ENCODE measurements at regions not wholly inside any gene's neighbourhood (a gene's known extent, or its start where the extent isn't known, plus 50 kb on each side); places are given as distances from the start of the nearest gene placed in this dataset.

DNA sequence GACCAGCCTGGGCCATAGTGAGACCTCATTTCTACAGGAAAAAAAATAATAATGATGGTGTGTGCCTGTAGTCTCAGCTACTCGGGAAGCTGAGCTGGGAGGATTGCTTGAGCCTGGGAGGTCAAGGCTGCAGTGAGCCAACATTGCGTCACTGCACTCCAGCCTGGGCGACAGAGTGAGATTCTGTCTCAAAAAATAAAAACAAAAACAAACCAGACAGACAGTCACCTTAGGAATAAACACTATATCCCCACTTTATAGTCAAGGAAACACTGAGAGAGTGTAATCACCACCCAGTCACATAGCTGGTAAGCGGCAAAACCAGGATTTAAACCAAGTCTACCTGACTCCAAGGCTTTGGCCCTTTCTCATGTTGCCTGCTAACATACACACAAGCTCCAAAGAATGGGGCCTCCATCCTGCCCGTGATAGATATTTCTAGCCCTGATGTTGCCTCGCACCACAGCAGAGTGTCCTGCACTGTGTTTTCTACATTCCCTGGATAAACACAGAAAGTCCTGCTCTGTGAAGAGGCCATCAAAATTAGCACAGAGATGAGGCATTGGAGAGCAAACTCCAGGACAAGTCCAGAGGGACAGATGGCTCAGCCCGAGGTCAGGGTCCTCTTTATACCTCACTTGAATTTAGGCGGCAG lies 66.1 kb upstream of the SMURF2 start (continued):
- TF ChIP-seq, protein P1, sequence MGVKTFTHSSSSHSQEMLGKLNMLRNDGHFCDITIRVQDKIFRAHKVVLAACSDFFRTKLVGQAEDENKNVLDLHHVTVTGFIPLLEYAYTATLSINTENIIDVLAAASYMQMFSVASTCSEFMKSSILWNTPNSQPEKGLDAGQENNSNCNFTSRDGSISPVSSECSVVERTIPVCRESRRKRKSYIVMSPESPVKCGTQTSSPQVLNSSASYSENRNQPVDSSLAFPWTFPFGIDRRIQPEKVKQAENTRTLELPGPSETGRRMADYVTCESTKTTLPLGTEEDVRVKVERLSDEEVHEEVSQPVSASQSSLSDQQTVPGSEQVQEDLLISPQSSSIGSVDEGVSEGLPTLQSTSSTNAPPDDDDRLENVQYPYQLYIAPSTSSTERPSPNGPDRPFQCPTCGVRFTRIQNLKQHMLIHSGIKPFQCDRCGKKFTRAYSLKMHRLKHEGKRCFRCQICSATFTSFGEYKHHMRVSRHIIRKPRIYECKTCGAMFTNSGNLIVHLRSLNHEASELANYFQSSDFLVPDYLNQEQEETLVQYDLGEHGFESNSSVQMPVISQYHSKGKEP (CRISPR knock-in tag; IDR thresholded peaks at IDR 0.05) = no peak
- TF ChIP-seq ZNF30 (CRISPR knock-in tag; IDR thresholded peaks at IDR 0.05) = no peak
- no peak for TF ChIP-seq SNAPC2 (CRISPR knock-in tag; IDR thresholded peaks at IDR 0.05)
- TF ChIP-seq ZNF383 (CRISPR knock-in tag; IDR thresholded peaks at IDR 0.05; ENCODE audit: borderline replicate concordance) = no peak
- no peak for TF ChIP-seq ZSCAN25 (CRISPR knock-in tag; IDR thresholded peaks at IDR 0.05)
- no peak for TF ChIP-seq GTF2F1 (IDR thresholded peaks at IDR 0.05; ENCODE audit: low read length)
- no peak for TF ChIP-seq ZNF101 (CRISPR knock-in tag; IDR thresholded peaks at IDR 0.05; ENCODE audit: borderline replicate concordance, low read depth)
- TF ChIP-seq ZBTB3 (CRISPR knock-in tag; IDR thresholded peaks at IDR 0.05; ENCODE audit: borderline replicate concordance, low read depth) = no peak
- no peak for TF ChIP-seq HCFC1 (IDR thresholded peaks at IDR 0.05; ENCODE audit: low read depth, low read length)
- TF ChIP-seq GABPB1 (CRISPR knock-in tag; IDR thresholded peaks at IDR 0.05) = no peak
- 0 out of 2 replicates have a peak, but pooled peaks have one; percentile 23 for TF ChIP-seq ZNF253 (CRISPR knock-in tag; IDR thresholded peaks at IDR 0.05; ENCODE audit: borderline replicate concordance)
- TF ChIP-seq, protein P2, sequence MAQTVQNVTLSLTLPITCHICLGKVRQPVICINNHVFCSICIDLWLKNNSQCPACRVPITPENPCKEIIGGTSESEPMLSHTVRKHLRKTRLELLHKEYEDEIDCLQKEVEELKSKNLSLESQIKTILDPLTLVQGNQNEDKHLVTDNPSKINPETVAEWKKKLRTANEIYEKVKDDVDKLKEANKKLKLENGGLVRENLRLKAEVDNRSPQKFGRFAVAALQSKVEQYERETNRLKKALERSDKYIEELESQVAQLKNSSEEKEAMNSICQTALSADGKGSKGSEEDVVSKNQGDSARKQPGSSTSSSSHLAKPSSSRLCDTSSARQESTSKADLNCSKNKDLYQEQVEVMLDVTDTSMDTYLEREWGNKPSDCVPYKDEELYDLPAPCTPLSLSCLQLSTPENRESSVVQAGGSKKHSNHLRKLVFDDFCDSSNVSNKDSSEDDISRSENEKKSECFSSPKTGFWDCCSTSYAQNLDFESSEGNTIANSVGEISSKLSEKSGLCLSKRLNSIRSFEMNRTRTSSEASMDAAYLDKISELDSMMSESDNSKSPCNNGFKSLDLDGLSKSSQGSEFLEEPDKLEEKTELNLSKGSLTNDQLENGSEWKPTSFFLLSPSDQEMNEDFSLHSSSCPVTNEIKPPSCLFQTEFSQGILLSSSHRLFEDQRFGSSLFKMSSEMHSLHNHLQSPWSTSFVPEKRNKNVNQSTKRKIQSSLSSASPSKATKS (CRISPR knock-in tag; IDR thresholded peaks at IDR 0.05) = no peak
- TF ChIP-seq, protein P3, sequence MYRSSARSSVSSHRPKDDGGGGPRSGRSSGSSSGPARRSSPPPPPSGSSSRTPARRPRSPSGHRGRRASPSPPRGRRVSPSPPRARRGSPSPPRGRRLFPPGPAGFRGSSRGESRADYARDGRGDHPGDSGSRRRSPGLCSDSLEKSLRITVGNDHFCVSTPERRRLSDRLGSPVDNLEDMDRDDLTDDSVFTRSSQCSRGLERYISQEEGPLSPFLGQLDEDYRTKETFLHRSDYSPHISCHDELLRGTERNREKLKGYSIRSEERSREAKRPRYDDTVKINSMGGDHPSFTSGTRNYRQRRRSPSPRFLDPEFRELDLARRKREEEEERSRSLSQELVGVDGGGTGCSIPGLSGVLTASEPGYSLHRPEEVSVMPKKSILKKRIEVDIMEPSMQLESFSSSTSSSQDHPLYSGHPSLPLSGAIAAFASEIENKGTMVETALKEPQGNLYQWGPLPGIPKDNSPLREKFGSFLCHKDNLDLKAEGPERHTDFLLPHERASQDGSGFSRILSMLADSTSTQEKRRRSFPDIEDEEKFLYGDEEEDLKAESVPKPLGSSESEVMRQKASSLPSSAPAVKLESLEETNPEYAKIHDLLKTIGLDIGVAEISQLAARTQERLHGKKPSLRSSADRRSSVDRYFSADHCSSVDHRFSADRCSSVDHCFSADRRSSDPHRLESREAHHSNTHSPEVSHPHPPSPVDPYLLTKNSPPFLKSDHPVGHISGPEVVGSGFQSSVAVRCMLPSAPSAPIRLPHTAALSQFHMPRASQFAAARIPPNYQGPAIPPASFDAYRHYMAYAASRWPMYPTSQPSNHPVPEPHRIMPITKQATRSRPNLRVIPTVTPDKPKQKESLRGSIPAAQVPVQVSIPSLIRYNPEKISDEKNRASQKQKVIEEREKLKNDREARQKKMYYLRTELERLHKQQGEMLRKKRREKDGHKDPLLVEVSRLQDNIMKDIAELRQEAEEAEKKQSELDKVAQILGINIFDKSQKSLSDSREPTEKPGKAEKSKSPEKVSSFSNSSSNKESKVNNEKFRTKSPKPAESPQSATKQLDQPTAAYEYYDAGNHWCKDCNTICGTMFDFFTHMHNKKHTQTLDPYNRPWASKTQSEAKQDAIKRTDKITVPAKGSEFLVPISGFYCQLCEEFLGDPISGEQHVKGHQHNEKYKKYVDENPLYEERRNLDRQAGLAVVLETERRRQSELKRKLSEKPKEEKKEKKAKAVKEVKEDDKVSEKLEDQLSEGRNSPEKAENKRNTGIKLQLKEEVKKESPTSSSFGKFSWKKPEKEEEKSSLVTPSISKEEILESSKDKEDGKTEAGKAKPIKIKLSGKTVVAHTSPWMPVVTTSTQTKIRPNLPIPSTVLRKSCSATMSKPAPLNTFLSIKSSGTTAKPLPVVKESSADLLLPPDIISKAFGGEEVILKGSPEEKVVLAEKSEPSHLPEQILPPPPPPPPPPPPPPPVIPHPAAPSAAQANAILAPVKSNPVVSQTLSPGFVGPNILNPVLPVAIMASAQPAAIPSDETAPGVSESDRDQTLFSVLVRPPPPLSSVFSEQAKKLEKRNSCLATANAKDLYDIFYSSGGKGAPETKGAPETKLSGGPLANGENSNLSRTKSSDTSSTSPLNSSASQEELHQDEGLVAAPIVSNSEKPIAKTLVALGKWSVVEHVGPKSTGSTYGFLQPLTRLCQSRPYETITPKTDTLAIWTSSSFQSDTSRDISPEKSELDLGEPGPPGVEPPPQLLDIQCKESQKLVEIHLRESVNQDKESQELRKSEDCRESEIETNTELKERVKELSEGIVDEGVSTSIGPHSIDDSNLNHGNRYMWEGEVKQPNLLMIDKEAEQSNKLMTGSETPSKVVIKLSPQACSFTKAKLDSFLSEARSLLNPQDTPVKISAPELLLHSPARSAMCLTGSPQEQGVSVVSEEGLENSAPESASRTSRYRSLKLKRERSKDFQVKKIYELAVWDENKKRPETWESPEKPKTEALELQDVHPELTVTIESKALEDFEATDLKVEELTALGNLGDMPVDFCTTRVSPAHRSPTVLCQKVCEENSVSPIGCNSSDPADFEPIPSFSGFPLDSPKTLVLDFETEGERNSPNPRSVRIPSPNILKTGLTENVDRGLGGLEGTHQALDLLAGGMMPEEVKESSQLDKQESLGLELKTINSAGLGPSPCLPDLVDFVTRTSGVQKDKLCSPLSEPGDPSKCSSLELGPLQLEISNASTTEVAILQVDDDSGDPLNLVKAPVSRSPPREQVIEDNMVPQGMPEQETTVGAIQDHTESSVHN (CRISPR knock-in tag; IDR thresholded peaks at IDR 0.05) = no peak
- TF ChIP-seq, protein P4, sequence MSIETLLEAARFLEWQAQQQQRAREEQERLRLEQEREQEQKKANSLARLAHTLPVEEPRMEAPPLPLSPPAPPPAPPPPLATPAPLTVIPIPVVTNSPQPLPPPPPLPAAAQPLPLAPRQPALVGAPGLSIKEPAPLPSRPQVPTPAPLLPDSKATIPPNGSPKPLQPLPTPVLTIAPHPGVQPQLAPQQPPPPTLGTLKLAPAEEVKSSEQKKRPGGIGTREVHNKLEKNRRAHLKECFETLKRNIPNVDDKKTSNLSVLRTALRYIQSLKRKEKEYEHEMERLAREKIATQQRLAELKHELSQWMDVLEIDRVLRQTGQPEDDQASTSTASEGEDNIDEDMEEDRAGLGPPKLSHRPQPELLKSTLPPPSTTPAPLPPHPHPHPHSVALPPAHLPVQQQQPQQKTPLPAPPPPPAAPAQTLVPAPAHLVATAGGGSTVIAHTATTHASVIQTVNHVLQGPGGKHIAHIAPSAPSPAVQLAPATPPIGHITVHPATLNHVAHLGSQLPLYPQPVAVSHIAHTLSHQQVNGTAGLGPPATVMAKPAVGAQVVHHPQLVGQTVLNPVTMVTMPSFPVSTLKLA (IDR thresholded peaks at IDR 0.05) = no peak
- no peak for TF ChIP-seq MIXL1 (CRISPR knock-in tag; IDR thresholded peaks at IDR 0.05)
- TF ChIP-seq TOE1 (CRISPR knock-in tag; IDR thresholded peaks at IDR 0.05) = no peak
- TF ChIP-seq RBFOX2 (IDR thresholded peaks at IDR 0.05; ENCODE audit: low read depth, low read length) = no peak

Data from HepG2 (cell line).